Psoas muscle (tissue), 7 donors: ENCODE measurements at regions not wholly inside any gene's neighbourhood (a gene's known extent, or its start where the extent isn't known, plus 50 kb on each side); places are given as distances from the start of the nearest gene placed in this dataset.

ENCODE experiments used
- ATAC-seq, 4 donors: fragments of 200-7000 bp; cut with Tn5 transposase; one replicate each; pipeline ENCODE4 v1.9.1; 2020; ENCODE audit warnings: moderate library complexity in 3 of 4, mild to moderate bottlenecking in 2 of 4
- DNase-seq, 2 donors: peaks; one replicate each; pipeline ENCODE4 v3.0.0-alpha.2; 2020
- H3K27ac ChIP-seq: fragments of 200-600 bp; one replicate; pipeline ENCODE4 v1.8.0; 2022
- H3K27me3 ChIP-seq, 3 donors: fragments of 200-600 bp in 1 of 3; one replicate each; pipeline versions ENCODE4 v1.6.1 to v1.8.0; 2013 to 2022; ENCODE audit warnings: low read length in 2 of 3, mild to moderate bottlenecking in 2 of 3, moderate library complexity in 1 of 3; ENCODE audit not compliant: insufficient read depth in 3 of 3
- H3K36me3 ChIP-seq, 2 donors: fragments of 200-600 bp in 1 of 2; one replicate each; pipeline versions ENCODE4 v1.6.1 to v1.8.0; 2013 to 2022; ENCODE audit warnings: low read depth in 1 of 2, mild to moderate bottlenecking in 1 of 2, moderate library complexity in 1 of 2; ENCODE audit not compliant: insufficient read depth in 1 of 2
- H3K4me1 ChIP-seq: fragments of 200-600 bp; one replicate; pipeline ENCODE4 v1.8.0; 2022
- H3K4me3 ChIP-seq: fragments of 200-600 bp; one replicate; pipeline ENCODE4 v1.8.0; 2022; ENCODE audit warnings: mild to moderate bottlenecking
- H3K9me3 ChIP-seq: fragments of 200-600 bp; one replicate; pipeline ENCODE4 v1.8.0; 2022
- WGBS, 3 donors: extraction: QIAGEN DNeasy Blood & Tissue Kit; methylation state at CpG; one replicate each; pipeline versions ENCODE4 v1.1.6 to v1.1.7; 2013; 5-methylcytosine and 5-hydroxymethylcytosine counted together
- intact Hi-C, 2 donors: fragments of 100-400 bp; cut with DNase I; formaldehyde crosslinking; loops; one replicate each; pipeline versions ENCODE4 v1.11.0 to v1.14.2; 2022
- TF ChIP-seq, protein P1 (sequence below): fragments of 200-600 bp; IDR thresholded peaks from one replicate; pipeline ENCODE4 v1.8.0; 2022; ENCODE audit warnings: antibody characterized with exemption
- donor health status: healthy with polysubstance abuse.
- donor health status: DM: no; HTN: no; CAD: no; lungs with moderate emphysema.
- donor health status: Bipolar disorder and iron deficiency.
- donor health status: healthy.
- donor health status: DM: yes; HTN: yes; CAD: no.
- donor health status: DM: no; HTN: no; CAD: no.
- donor health status: DM: yes; HTN: yes; CAD: no.

DNA sequence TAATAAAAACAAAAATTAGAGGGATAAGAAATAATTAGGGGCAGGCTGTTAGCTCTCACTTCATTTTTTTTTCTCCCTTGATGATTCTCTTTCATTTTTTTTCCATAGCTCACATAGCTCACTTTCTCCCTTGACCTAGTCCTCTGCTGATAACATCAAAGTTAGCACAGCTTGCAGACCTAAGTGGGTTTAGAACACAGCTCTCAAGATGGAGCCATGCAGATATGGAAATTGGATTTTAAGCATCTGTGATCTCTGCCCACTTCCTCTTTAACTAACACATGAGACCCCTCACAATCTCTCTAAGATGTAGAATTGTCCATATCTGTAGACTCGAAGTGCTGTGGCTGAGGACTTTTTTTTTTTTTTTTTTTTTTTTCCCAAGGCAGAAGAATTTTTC is 257.1 kb downstream of the SOX4 start:
- Histone ChIP-seq H3K27ac (no peak overlapping the region), H3K36me3 (no peaks in the 10 kb centered on the region), H3K4me1 (peaks cover 8% of the 10 kb centered on the region), H3K27me3 (no peaks in the 10 kb centered on the region), H3K9me3 (no peaks in the 10 kb centered on the region), H3K4me3 (no peak overlapping the region)
- 74 to 91% (median 80%) methylated on average over 1 of the region's 1 CpG for WGBS, 3 donors
- ATAC-seq (no peak), DNase-seq (no peak)
- intact Hi-C loops, result no loop called here
- TF ChIP-seq, protein P1, sequence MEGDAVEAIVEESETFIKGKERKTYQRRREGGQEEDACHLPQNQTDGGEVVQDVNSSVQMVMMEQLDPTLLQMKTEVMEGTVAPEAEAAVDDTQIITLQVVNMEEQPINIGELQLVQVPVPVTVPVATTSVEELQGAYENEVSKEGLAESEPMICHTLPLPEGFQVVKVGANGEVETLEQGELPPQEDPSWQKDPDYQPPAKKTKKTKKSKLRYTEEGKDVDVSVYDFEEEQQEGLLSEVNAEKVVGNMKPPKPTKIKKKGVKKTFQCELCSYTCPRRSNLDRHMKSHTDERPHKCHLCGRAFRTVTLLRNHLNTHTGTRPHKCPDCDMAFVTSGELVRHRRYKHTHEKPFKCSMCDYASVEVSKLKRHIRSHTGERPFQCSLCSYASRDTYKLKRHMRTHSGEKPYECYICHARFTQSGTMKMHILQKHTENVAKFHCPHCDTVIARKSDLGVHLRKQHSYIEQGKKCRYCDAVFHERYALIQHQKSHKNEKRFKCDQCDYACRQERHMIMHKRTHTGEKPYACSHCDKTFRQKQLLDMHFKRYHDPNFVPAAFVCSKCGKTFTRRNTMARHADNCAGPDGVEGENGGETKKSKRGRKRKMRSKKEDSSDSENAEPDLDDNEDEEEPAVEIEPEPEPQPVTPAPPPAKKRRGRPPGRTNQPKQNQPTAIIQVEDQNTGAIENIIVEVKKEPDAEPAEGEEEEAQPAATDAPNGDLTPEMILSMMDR, result no peak

DNA sequence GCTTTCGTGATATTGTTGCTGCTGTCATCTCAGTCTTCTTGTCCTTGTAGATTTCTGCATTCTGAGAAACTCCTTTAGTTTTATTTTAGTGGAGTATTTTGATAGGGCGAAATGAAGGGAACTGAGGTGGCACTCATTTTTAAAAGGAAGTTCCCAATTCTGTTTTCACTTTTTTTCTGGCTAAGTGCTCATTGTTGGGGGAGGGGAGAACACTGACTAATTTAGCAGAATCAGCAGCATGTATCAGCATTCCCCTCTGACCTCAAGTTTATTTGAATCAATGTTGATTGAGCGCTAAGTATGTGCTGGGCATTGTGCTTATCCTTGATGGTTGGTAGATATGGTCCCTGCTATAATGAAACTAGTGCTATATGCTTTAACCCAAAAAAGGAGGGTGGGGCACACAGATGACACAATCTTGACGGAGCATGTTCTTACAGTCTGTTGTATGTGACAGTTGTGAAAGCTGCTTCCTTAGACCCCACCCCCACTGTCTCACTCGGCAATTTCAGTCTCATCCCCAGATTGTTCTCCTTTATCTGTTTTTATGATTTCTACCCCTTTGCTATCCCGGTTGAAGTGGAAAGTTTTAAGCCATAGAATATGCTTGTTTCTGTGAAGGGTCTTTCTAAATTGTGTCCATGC is 262.4 kb downstream of the SOX4 start:
- no peak for ATAC-seq
- no peak overlapping the region for H3K27ac ChIP-seq
- TF ChIP-seq, protein P1, result no peak
- WGBS, 3 donors, result 86 to 89% (median 88%) methylated on average over 6 of the region's 6 CpGs
- H3K27me3 ChIP-seq, result no peaks in the 10 kb centered on the region
- H3K4me1 ChIP-seq, result no peaks in the 10 kb centered on the region
- peaks cover 0 to 3% of the 10 kb centered on the region in 2 donors for H3K36me3 ChIP-seq
- H3K9me3 ChIP-seq, result no peaks in the 10 kb centered on the region
- no peak overlapping the region for H3K4me3 ChIP-seq
- no peak for DNase-seq
- intact Hi-C loops, result no loop called here

DNA sequence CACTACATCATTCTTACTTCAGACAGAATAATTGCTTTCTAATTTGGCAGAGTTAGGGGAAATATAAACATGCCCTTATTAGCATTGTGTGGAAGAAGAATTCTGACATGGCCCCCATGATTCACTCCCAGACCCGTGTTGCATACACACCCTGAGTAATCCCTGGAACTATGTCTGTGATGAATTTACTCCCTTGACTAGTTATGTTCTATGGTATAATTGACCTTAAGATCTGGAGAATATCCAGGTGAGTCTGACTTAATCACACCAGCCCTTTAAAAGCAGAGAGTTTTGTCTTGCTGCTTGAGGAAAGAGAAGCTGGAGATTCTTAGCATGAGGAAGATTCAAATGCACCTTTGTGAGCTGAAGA is 262.9 kb downstream of the SOX4 start:
- no peak overlapping the region for H3K4me3 ChIP-seq
- no peaks in the 10 kb centered on the region for H3K4me1 ChIP-seq
- peaks cover 0 to 3% of the 10 kb centered on the region in 2 donors for H3K36me3 ChIP-seq
- intact Hi-C loops, result no loop called here
- DNase-seq (no peak), ATAC-seq (no peak)
- no peaks in the 10 kb centered on the region for H3K9me3 ChIP-seq
- H3K27ac ChIP-seq, result no peak overlapping the region
- H3K27me3 ChIP-seq, result no peaks in the 10 kb centered on the region
- TF ChIP-seq, protein P1, result no peak
- 34 to 39% (median 37%) methylated on average over 1 of the region's 1 CpG for WGBS, 3 donors

DNA sequence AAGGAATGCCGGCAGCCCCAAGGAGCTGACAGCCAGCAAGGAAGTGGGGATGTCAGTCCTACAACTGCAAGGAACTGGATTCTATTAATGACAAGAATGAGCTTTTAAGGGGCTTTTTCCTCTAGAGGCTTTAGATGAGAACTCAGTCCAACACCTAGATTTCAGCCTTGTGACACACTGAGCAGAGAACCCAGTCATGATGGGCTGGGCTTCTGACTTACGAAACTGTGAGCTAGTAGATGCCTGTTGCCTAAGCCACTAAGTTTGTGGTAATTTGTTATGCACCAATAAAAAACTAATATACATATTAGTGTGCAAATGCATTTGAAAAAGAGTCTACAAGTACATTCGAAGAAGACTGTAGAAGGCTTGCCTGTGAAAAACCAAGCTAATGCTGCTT is 263.3 kb downstream of the SOX4 start:
- Histone ChIP-seq H3K27ac (no peak overlapping the region), H3K4me3 (no peak overlapping the region), H3K9me3 (no peaks in the 10 kb centered on the region), H3K4me1 (no peaks in the 10 kb centered on the region), H3K36me3 (peaks cover 0 to 3% of the 10 kb centered on the region in 2 donors), H3K27me3 (no peaks in the 10 kb centered on the region)
- DNase-seq, result no peak
- ATAC-seq, result no peak
- 84 to 92% (median 85%) methylated on average over 3 of the region's 3 CpGs for WGBS, 3 donors
- TF ChIP-seq, protein P1, result no peak
- intact Hi-C loops, result no loop called here

DNA sequence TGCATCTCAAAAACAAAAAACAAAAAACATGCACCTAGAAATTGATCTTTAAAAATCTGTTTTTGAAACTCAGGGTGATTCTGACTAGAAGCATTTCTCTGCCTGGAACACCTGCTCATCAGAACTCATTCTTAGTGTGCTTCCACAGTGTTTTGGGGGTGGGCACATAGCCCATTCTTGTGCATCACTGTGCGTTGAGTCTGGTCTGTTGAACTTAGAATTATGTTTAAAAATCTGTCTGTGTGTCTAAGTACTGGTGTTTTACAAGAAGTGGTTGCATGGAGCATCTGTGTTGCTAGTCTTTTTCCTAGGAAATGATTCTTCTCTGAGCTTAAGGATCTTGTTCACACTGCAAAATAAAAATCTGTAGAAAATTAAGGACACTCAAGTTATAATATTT is 264.5 kb downstream of the SOX4 start:
- H3K27ac ChIP-seq, result no peak overlapping the region
- ATAC-seq (no peak), DNase-seq (no peak)
- no peak overlapping the region for H3K4me3 ChIP-seq
- no peaks in the 10 kb centered on the region for H3K27me3 ChIP-seq
- TF ChIP-seq, protein P1, result no peak
- H3K36me3 ChIP-seq, result peaks cover 0 to 3% of the 10 kb centered on the region in 2 donors
- intact Hi-C loops, result no loop called here
- H3K9me3 ChIP-seq, result no peaks in the 10 kb centered on the region
- WGBS, 3 donors, result 47 to 73% (median 49%) methylated on average over 1 of the region's 1 CpG
- no peaks in the 10 kb centered on the region for H3K4me1 ChIP-seq
